ENCODE measurements at regions not wholly inside any gene's neighbourhood (a gene's known extent, or its start where the extent isn't known, plus 50 kb on each side); places are given as distances from the start of the nearest gene placed in this dataset.

GRCh38 chr3:135329479-135329878 is 534.4 kb downstream of the EPHB1 start:
- no peak for TF ChIP-seq CTCF (IDR thresholded peaks at IDR 0.05; ENCODE audit: borderline replicate concordance, extremely low read depth, low read length, poor library complexity, severe bottlenecking)
- no peak for TF ChIP-seq EZH2 (IDR thresholded peaks at IDR 0.05; ENCODE audit: borderline replicate concordance, low read depth, low read length, severe bottlenecking)

Measured in DND-41 (cell line).